HG03103 (cell line): ENCODE measurements at regions not wholly inside any gene's neighbourhood (a gene's known extent, or its start where the extent isn't known, plus 50 kb on each side); places are given as distances from the start of the nearest gene placed in this dataset.
"Not testable (repeated sequence)": the region's sequence is repeated elsewhere in the genome, so short reads cannot be mapped to it uniquely, and the experiment has no call there.

Experiments used
- ATAC-seq: cut with Tn5 transposase; IDR thresholded peaks from one replicate; pipeline ENCODE4 v1.9.1; 2021; ENCODE audit warnings: low read depth; ENCODE audit not compliant: unreplicated experiment

GRCh38 chr18:30713299-30713698 is 329.2 kb downstream of the DSC3 start:
- no peak for ATAC-seq

GRCh38 chr18:30712383-30712782 is 330.2 kb downstream of the DSC3 start:
- no peak for ATAC-seq

DNA sequence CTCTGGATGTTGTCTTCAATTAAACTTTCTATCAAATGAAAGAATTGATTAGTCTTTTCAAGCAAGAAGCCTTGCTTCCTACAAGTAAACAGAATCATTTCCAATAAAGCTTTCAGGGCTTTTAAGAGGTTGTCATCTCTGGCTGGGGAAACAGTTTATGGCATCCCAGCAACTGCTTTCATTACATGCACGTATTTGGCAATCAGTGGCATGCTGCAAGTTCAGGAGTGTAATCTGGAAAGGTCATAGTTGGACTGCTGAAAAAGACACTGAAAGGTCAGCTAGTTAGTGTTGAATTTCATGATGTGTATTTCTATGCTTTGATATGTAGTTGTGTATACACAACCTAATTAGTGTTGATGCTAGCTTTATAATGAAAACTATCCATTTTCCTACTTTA is 332.9 kb downstream of the DSC3 start:
- ATAC-seq, result no peak

DNA sequence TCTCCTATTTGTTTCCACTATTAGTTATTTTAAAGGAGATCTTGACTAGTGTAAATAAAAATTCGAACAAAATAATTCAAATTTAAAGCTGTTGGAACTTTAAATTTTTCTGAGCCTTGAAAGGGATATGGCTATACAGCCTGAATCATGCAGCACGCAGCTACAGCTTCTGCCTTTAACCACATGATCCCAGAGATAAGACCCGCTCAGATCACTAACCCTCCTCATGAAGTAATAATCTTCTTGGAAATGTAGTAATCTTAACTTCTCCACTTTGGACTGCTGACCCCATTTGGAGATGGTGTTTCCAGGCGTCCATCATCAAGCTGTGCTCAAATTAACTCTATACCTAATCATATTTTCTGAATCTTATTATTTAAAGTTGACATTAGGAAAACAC is 336.6 kb downstream of the DSC3 start:
- no peak for ATAC-seq

GRCh38 chr18:30698571-30698970 is 344.0 kb downstream of the DSC3 start:
- ATAC-seq, result no peak

DNA sequence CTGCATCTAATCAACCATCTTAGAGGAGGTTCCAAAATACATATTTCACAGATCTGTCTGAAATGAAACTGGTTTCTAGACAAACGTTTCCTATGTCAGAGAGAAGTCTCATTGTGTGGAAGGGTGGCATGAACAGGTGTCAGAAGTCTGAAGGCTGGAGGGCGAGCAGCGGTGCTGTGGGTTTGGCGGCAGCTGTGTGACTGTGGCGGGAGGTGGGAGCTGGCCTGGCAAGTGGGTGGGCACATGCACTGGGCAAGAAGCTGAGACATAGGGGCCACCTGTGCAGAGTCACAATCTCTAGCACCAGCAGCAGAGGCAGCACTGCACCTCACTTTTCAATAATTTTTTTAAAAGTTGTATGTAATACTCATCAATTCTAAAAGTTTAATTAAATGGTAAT is 346.3 kb downstream of the DSC3 start:
- no peak for ATAC-seq

DNA sequence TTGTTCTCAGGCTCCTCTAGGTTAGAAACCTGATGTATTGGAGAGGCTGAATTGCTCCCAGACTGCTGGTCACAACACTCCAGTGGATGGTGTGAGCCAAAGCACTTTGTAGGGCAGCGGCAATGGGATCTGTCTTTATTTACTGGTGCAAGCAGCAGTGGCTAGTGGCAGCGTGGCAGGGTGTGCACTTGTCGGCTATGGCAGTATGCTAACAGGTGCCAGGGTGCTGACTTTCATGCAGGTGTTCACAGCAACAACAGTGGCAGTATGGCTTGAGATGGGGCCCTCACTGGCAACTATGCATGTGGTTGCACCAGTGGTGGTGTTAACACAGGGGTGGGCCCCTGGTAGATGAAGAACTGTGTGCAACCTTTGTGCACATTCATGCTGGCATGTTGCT is 347.8 kb downstream of the DSC3 start:
- no peak for ATAC-seq

DNA sequence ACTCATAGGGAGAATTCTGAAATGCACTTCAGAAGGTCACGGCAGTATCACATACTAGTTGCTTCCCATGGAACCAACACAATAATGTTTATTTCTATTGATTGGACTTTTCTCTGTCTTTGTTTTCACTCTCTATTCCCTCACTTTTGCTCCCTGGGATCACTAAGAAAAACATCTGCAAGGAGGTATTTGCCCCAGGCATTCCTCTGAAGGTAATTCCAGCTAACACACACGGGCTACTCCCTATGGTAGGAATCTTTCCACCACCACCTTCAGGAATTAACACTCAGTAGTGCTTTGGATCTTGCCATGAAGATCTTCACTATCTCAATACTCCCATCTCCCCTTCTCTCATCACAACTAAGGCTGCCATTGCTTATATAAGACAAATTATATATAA is 353.3 kb downstream of the DSC3 start:
- no peak for ATAC-seq

DNA sequence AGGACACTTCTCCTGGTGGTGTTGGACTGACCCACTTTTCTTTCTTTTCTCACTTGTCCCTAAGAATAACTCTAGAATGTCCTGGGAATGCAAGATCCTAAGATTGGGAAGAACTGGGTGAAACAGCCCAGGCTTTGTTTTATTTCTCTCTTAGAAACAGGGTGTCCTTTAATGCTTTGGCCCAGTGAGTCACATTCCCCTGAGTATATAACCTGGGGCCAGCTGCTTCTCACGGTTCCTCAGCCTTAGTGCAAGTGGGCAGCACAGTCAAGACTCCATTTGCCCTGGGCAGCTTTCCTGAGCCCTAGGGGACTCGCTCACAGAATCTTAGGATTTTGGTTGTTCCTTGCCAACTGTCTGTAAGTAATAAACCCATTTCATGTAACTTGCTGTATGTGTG is 355.0 kb downstream of the DSC3 start:
- ATAC-seq, result no peak

DNA sequence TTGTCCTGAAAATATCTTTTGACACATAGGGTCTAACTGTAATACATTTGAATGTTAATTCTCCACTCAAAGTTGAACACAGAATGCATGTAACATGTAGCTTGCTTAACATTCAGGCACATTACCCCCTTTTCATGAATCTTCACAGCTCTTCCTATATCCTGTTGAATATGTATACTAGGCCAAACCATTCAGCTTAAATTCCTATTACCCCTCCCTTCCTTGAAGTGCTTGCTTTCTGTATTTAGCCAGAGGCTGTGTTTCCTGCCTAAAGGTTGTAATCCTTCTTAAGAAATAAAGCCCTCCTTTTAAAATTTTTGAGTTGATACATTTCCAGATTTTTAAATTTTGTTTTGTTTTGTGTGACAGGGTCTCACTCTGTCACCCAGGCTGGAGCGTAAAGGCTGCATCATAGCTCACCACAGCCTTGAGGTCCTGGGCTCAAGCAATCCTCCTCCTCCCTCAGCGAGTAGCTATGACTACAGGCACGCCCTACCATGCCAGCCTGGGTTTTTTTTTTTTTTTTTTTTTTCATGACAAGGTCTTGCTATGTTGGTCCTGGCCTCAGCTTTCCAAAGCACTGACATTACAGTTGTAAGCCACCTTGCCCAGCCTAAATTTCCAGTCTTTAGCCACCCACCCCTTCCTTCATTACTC is 357.6 kb downstream of the DSC3 start:
- no peak for ATAC-seq

- ATAC-seq, result no peak
These were observed 358.7 kb downstream of the DSC3 start for GRCh38 chr18:30683836-30684235.

DNA sequence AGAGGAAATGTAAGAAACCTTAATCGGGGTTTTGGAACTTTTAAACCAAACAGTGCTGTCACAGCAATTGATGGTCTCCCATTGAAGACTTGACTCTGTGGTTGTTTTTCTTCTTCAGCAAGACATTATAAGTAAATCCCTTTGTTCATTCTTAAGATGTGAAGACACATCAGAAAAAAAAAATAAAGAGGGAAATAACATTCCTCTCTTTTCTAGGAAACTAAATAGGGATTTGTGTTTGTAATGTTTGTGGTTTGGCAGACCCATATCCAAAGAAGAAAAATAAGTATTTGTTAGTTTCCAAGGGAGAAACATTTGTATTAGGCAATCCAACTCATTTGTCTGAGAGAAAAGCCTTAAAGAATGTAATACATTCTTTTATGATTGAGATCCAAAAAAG is 359.9 kb downstream of the DSC3 start:
- no peak for ATAC-seq

DNA sequence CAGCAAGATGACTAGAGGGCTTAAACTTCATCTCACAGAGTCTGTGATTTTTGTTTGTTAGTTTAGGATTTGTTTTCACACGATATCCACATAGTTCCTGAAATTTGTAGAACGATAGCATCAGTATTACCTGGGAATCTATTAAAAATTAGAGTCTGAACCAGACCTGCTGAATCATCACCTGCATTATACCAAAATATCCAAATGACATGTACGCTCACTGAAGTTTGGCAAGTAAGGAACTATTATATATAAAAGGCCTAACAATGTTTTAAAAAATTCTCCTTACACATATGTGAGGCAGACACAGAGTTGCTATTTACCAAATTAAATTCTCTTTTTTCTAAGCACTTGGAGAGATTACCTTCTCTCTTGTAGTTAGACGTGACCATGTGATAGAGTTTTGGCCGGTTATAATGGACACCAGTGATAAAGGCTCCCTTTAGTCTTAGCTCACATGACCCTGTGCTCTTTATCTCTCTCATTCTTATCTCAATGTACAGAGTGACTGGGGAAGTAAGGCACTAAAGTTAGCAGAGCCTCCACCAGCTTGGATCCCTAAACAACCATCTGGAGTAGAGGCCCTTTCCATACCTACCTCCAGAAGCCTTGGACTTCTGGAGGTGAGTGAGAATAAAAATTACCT is 363.1 kb downstream of the DSC3 start:
- no peak for ATAC-seq

DNA sequence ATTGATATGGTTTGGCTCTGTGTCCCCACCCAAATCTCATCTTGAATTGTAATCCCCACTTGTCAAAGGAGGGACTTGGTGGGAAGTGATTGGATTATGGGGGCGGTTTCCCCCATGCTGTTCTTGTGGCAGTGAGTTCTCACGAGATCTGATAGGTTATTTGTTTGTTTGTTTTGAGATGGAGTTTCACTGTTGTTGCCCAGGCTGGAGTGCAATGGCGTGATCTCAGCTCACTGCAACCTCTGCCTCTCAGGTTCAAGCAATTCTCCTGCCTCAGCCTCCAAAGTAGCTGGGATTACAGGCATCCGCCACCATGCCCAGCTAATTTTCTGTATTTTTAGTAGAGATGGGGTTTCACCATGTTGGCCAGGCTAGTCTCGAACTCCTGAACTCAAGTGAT is 364.7 kb downstream of the DSC3 start:
- ATAC-seq, result not testable (repeated sequence)

- ATAC-seq, result no peak
These were observed 366.5 kb downstream of the DSC3 start for GRCh38 chr18:30676053-30676480.

DNA sequence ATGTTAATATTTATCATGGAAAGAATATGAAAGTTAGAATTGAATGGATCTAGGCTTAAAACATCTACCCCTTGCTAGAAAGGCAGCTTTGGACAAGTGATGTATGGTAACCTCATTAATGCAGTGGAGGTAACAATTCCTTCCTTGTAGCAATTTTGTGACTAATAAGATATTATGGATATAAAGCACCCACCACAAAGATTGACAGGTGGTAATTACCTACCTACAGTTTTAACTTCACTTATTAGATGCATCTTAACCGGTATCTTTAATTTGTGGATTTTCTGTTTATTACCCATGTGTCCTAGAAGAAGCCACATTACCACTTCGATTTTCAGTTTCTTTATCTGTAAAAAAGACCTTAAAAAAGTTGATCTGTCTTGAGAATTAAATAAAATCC is 367.0 kb downstream of the DSC3 start:
- no peak for ATAC-seq

DNA sequence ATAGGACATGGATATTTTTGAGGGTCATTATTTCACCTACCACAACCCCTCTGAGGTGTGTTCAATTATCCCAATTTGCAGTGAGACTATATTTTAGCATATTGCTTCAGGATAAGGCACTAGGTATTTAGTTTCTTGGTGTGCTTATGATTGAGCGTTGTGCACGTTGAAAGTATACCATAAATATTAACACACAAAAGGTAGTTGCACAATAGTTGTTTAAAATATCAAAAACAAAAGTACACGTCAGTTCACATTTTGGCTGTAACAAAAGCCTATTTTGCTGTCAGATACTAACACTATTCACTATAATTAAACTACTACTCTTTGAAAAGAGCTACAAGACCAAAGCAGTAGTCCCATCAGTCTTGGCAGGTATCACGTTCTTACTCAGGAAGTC is 367.5 kb downstream of the DSC3 start:
- ATAC-seq, result no peak

DNA sequence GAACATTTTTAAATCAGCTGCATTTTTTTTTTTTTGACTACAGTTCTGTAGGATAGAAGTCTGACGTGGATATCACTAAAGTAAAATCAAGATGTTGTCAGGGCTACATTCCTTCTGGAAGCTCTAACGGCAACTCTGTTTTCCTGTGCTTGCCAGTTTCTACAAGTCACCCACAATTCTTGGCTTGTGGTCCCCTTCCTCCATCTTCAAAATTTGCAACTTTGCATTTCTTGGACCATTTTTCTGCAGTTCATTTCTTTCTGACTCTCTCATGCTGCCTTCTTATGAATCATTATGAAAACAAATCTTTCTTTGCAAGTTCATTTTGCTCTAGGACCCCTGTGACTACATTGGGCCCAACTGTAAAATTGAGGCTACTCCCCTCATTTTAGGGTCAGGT is 367.9 kb downstream of the DSC3 start:
- ATAC-seq, result no peak

- ATAC-seq, result not testable (repeated sequence)
These were observed 370.1 kb downstream of the DSC3 start for GRCh38 chr18:30672439-30672838.

DNA sequence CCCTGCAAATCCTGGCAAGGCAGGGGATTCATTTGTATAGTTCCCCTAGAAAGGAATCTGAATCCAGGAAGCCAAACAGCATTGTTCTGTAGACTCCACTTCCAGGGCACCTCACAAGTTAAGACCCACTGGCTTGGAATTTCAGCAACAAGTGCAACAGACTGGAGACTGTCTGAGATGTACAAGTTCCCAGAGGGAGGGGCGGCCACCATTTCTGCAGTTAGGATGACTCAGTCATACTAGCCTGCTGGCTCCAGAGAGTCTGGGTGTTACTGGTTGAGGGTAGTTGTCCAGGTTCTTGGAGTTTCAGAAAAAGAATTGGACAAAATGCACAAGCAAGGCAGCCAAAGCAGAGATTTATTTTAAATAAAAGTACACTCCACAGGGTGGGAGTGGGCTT is 384.2 kb downstream of the DSC3 start:
- ATAC-seq, result no peak

DNA sequence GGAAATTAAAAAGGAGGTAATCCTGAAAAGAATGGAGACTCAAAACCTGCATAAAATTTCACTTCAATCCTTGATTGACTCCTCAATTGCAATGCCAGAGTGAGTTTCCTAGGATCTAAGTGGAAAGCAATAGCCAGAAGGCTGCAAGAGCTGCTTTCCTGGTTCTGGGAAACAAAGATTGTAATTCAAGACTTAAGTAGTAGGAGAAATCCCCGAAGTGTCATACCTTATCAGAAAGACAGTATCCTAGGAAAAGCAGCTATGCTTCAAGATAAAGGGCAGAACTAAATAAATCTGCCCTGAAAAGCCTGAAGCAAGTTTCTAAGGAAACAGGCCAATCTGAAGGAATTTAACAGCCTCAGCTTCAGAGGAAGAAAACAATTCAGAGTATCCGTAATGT is 390.2 kb downstream of the DSC3 start:
- no peak for ATAC-seq

GRCh38 chr18:30650499-30650898 is 392.0 kb downstream of the DSC3 start:
- ATAC-seq, result no peak

GRCh38 chr18:30644158-30644557 is 398.4 kb downstream of the DSC3 start:
- no peak for ATAC-seq
